ENCODE measurements at regions not wholly inside any gene's neighbourhood (a gene's known extent, or its start where the extent isn't known, plus 50 kb on each side); places are given as distances from the start of the nearest gene placed in this dataset.

GRCh38 chr4:23629421-23629820, 260.4 kb downstream of the PPARGC1A start:
- TF ChIP-seq POLR2A (IDR thresholded peaks at IDR 0.05; ENCODE audit: low read length) (no peak), GATA1 (IDR thresholded peaks at IDR 0.05; ENCODE audit: low read depth, low read length) (no peak)
- no peak for DNase-seq

GRCh38 chr4:23614284-23614892, 275.5 kb downstream of the PPARGC1A start:
- no peak for DNase-seq
- TF ChIP-seq POLR2A (IDR thresholded peaks at IDR 0.05; ENCODE audit: low read length) = no peak

GRCh38 chr4:23613782-23614181, 276.1 kb downstream of the PPARGC1A start:
- no peak for DNase-seq
- TF ChIP-seq POLR2A (IDR thresholded peaks at IDR 0.05; ENCODE audit: low read length) = no peak
- TF ChIP-seq GATA1 (IDR thresholded peaks at IDR 0.05; ENCODE audit: low read depth, low read length) = no peak

- TF ChIP-seq GATA1 (IDR thresholded peaks at IDR 0.05; ENCODE audit: low read depth, low read length) (no peak), POLR2A (IDR thresholded peaks at IDR 0.05; ENCODE audit: low read length) (no peak)
- DNase-seq = no peak
These were observed 287.1 kb downstream of the PPARGC1A start for GRCh38 chr4:23602720-23603119.

- TF ChIP-seq POLR2A (IDR thresholded peaks at IDR 0.05; ENCODE audit: low read length) = no peak
- TF ChIP-seq GATA1 (IDR thresholded peaks at IDR 0.05; ENCODE audit: low read depth, low read length) = no peak
These were observed 295.7 kb downstream of the PPARGC1A start for GRCh38 chr4:23594125-23594524.

GRCh38 chr4:23590431-23590830, 299.4 kb downstream of the PPARGC1A start:
- DNase-seq = no peak
- TF ChIP-seq POLR2A (IDR thresholded peaks at IDR 0.05; ENCODE audit: low read length) = no peak
- no peak for TF ChIP-seq GATA1 (IDR thresholded peaks at IDR 0.05; ENCODE audit: low read depth, low read length)

More at GRCh38 chr4:23594125-23594524, 295.7 kb downstream of the PPARGC1A start:
- no peak for DNase-seq

GRCh38 chr4:23584024-23584423, 305.8 kb downstream of the PPARGC1A start:
- TF ChIP-seq GATA1 (IDR thresholded peaks at IDR 0.05; ENCODE audit: low read depth, low read length) (no peak), POLR2A (IDR thresholded peaks at IDR 0.05; ENCODE audit: low read length) (no peak)
- DNase-seq = no peak

- no peak for DNase-seq
- TF ChIP-seq GATA1 (IDR thresholded peaks at IDR 0.05; ENCODE audit: low read depth, low read length) = no peak
- no peak for TF ChIP-seq POLR2A (IDR thresholded peaks at IDR 0.05; ENCODE audit: low read length)
These were observed 307.2 kb downstream of the PPARGC1A start for GRCh38 chr4:23582671-23583070.

GRCh38 chr4:23579166-23579565, 310.7 kb downstream of the PPARGC1A start:
- no peak for TF ChIP-seq POLR2A (IDR thresholded peaks at IDR 0.05; ENCODE audit: low read length)
- TF ChIP-seq GATA1 (IDR thresholded peaks at IDR 0.05; ENCODE audit: low read depth, low read length) = no peak
- DNase-seq = no peak

- TF ChIP-seq POLR2A (IDR thresholded peaks at IDR 0.05; ENCODE audit: low read length) (no peak), GATA1 (IDR thresholded peaks at IDR 0.05; ENCODE audit: low read depth, low read length) (no peak)
- DNase-seq = no peak
These were observed 312.4 kb downstream of the PPARGC1A start for GRCh38 chr4:23577398-23577797.

- no peak for DNase-seq
- TF ChIP-seq GATA1 (IDR thresholded peaks at IDR 0.05; ENCODE audit: low read depth, low read length) (no peak), POLR2A (IDR thresholded peaks at IDR 0.05; ENCODE audit: low read length) (no peak)
These were observed 317.5 kb downstream of the PPARGC1A start for GRCh38 chr4:23572382-23572781.

GRCh38 chr4:23567338-23567737, 322.5 kb downstream of the PPARGC1A start:
- DNase-seq = no peak
- TF ChIP-seq POLR2A (IDR thresholded peaks at IDR 0.05; ENCODE audit: low read length) (no peak), GATA1 (IDR thresholded peaks at IDR 0.05; ENCODE audit: low read depth, low read length) (no peak)

- no peak for DNase-seq
- TF ChIP-seq GATA1 (IDR thresholded peaks at IDR 0.05; ENCODE audit: low read depth, low read length) = no peak
These were observed 329.1 kb downstream of the PPARGC1A start for GRCh38 chr4:23560748-23561147.

- no peak for DNase-seq
These were observed 331.7 kb downstream of the PPARGC1A start for GRCh38 chr4:23558101-23558500.

GRCh38 chr4:23547601-23548000, 342.2 kb downstream of the PPARGC1A start:
- TF ChIP-seq POLR2A (IDR thresholded peaks at IDR 0.05; ENCODE audit: low read length) = no peak
- no peak for TF ChIP-seq GATA1 (IDR thresholded peaks at IDR 0.05; ENCODE audit: low read depth, low read length)
- no peak for DNase-seq

More at GRCh38 chr4:23558101-23558500, 331.7 kb downstream of the PPARGC1A start:
- TF ChIP-seq POLR2A (IDR thresholded peaks at IDR 0.05; ENCODE audit: low read length) = no peak
- TF ChIP-seq GATA1 (IDR thresholded peaks at IDR 0.05; ENCODE audit: low read depth, low read length) = no peak

- no peak for DNase-seq
- TF ChIP-seq POLR2A (IDR thresholded peaks at IDR 0.05; ENCODE audit: low read length) = no peak
- no peak for TF ChIP-seq GATA1 (IDR thresholded peaks at IDR 0.05; ENCODE audit: low read depth, low read length)
These were observed 342.8 kb downstream of the PPARGC1A start for GRCh38 chr4:23547096-23547495.

Measured in erythroblast (primary cell).